IPS-15b (cell line): ENCODE measurements at regions not wholly inside any gene's neighbourhood (a gene's known extent, or its start where the extent isn't known, plus 50 kb on each side); places are given as distances from the start of the nearest gene placed in this dataset.

ENCODE experiments used
- H3K27me3 ChIP-seq: one replicate; pipeline ENCODE4 v1.6.1; 2013; ENCODE audit warnings: low read length; ENCODE audit not compliant: control insufficient read depth, insufficient read depth
- H3K36me3 ChIP-seq: one replicate; pipeline ENCODE4 v1.6.1; 2013; ENCODE audit warnings: low read length; ENCODE audit not compliant: control insufficient read depth, insufficient read depth
- H3K4me1 ChIP-seq: one replicate; pipeline ENCODE4 v1.6.1; 2013; ENCODE audit warnings: mild to moderate bottlenecking, low read length; ENCODE audit not compliant: control insufficient read depth, insufficient read depth
- H3K4me3 ChIP-seq: one replicate; pipeline ENCODE4 v1.5.1; 2013; ENCODE audit warnings: low read depth, low read length
- H3K9ac ChIP-seq: one replicate; pipeline ENCODE4 v1.6.1; 2013; ENCODE audit warnings: low read depth, mild to moderate bottlenecking, low read length
- H3K9me3 ChIP-seq: one replicate; pipeline ENCODE4 v1.6.1; 2013; ENCODE audit warnings: mild to moderate bottlenecking, low read length; ENCODE audit not compliant: control insufficient read depth, insufficient read depth

DNA sequence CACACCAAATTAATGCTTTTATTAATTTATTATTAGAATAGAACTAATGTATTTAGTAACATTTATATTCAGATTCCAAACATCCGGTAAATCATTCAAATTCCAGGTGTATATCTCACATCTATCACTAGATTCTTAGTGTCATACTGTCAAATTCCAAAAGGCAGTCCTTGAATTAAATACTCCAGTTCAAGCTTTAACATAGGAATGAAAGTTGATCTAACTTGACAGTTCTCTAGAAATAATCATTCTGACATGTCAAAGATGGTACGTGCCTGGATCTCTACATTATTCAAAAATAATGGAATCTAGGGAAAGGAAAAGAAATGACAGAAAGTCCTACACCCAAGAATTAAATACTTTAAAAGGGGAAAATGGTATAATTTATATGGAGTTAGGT is 1161.5 kb downstream of the PCDH9 start:
- H3K27me3 ChIP-seq: no peaks in the 10 kb centered on the region
- H3K4me3 ChIP-seq: no peak overlapping the region
- H3K4me1 ChIP-seq: no peaks in the 10 kb centered on the region
- H3K36me3 ChIP-seq: no peaks in the 10 kb centered on the region
- no peak overlapping the region for H3K9ac ChIP-seq
- H3K9me3 ChIP-seq: no peaks in the 10 kb centered on the region

GRCh38 chr13:66048888-66049287 is 1181.2 kb downstream of the PCDH9 start:
- H3K4me1 ChIP-seq: no peaks in the 10 kb centered on the region
- H3K36me3 ChIP-seq: no peaks in the 10 kb centered on the region
- no peaks in the 10 kb centered on the region for H3K9me3 ChIP-seq
- no peak overlapping the region for H3K9ac ChIP-seq
- H3K27me3 ChIP-seq: no peaks in the 10 kb centered on the region
- H3K4me3 ChIP-seq: no peak overlapping the region

- Histone ChIP-seq H3K9me3 (no peaks in the 10 kb centered on the region), H3K9ac (no peak overlapping the region), H3K36me3 (no peaks in the 10 kb centered on the region), H3K27me3 (no peaks in the 10 kb centered on the region), H3K4me3 (no peak overlapping the region), H3K4me1 (no peaks in the 10 kb centered on the region)
Measured at GRCh38 chr13:66040506-66040905, 1189.6 kb downstream of the PCDH9 start.

DNA sequence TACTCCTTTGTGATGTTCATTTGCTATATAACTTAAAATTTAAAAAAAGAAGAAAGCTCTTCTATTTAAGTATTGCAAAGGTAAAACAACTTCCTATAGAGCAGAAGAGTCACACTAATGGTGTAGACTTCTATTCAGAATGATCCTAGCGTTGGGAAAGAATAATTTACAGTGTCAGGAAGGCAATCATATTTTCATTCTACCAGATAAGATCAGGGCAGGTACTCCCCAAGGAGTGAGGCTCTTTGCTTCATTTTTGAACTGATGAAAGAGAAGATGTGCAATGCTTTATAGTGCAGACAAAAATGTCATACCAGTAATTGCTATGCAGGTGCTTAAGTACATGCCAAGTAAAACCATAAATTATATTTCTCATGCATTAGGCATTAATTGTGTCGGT is 1193.0 kb downstream of the PCDH9 start:
- no peaks in the 10 kb centered on the region for H3K36me3 ChIP-seq
- peaks cover 1% of the 10 kb centered on the region for H3K4me1 ChIP-seq
- no peak overlapping the region for H3K9ac ChIP-seq
- no peaks in the 10 kb centered on the region for H3K9me3 ChIP-seq
- no peak overlapping the region for H3K4me3 ChIP-seq
- H3K27me3 ChIP-seq: no peaks in the 10 kb centered on the region

GRCh38 chr13:66036636-66037035 is 1193.5 kb downstream of the PCDH9 start:
- H3K4me3 ChIP-seq: no peak overlapping the region
- H3K9ac ChIP-seq: no peak overlapping the region
- no peaks in the 10 kb centered on the region for H3K9me3 ChIP-seq
- no peaks in the 10 kb centered on the region for H3K36me3 ChIP-seq
- H3K4me1 ChIP-seq: peaks cover 3% of the 10 kb centered on the region
- no peaks in the 10 kb centered on the region for H3K27me3 ChIP-seq

GRCh38 chr13:66036024-66036614 is 1194.0 kb downstream of the PCDH9 start:
- H3K9ac ChIP-seq: no peak overlapping the region
- no peaks in the 10 kb centered on the region for H3K36me3 ChIP-seq
- H3K4me3 ChIP-seq: no peak overlapping the region
- no peaks in the 10 kb centered on the region for H3K9me3 ChIP-seq
- peaks cover 3% of the 10 kb centered on the region for H3K4me1 ChIP-seq
- H3K27me3 ChIP-seq: no peaks in the 10 kb centered on the region

DNA sequence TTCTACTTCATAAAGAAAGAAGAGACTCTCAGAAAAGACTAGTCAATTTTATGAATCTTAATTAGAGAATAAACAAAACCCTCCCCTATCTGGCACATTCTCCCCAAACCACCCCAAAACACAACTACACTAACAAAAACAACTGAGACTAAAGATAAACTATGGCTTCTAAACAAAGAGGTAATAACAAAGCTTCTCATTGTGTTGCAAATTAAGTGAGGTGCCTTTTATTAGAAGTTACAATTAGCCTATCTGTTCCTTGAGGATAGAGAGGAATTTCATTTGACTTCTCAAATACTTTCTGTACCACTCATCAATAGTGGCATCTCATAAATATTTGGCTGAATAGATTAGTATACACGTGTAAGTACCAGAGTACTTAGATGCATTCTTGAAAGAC is 1196.2 kb downstream of the PCDH9 start:
- no peak overlapping the region for H3K9ac ChIP-seq
- H3K4me1 ChIP-seq: peaks cover 3% of the 10 kb centered on the region
- H3K27me3 ChIP-seq: no peaks in the 10 kb centered on the region
- no peaks in the 10 kb centered on the region for H3K9me3 ChIP-seq
- no peak overlapping the region for H3K4me3 ChIP-seq
- no peaks in the 10 kb centered on the region for H3K36me3 ChIP-seq

- no peak overlapping the region for H3K4me3 ChIP-seq
- H3K9ac ChIP-seq: no peak overlapping the region
- H3K4me1 ChIP-seq: no peaks in the 10 kb centered on the region
- no peaks in the 10 kb centered on the region for H3K36me3 ChIP-seq
- no peaks in the 10 kb centered on the region for H3K9me3 ChIP-seq
- H3K27me3 ChIP-seq: no peaks in the 10 kb centered on the region
Measured at GRCh38 chr13:66021846-66022245, 1208.3 kb downstream of the PCDH9 start.

- Histone ChIP-seq H3K36me3 (no peaks in the 10 kb centered on the region), H3K9me3 (no peaks in the 10 kb centered on the region), H3K4me1 (no peaks in the 10 kb centered on the region), H3K9ac (no peak overlapping the region), H3K27me3 (no peaks in the 10 kb centered on the region), H3K4me3 (no peak overlapping the region)
Measured at GRCh38 chr13:66014771-66015170, 1215.4 kb downstream of the PCDH9 start.

GRCh38 chr13:66009241-66009640 is 1220.9 kb downstream of the PCDH9 start:
- H3K9ac ChIP-seq: no peak overlapping the region
- no peaks in the 10 kb centered on the region for H3K27me3 ChIP-seq
- H3K4me3 ChIP-seq: no peak overlapping the region
- H3K4me1 ChIP-seq: no peaks in the 10 kb centered on the region
- H3K9me3 ChIP-seq: no peaks in the 10 kb centered on the region
- no peaks in the 10 kb centered on the region for H3K36me3 ChIP-seq

GRCh38 chr13:66003558-66003957 is 1226.6 kb downstream of the PCDH9 start:
- Histone ChIP-seq H3K4me3 (no peak overlapping the region), H3K9me3 (no peaks in the 10 kb centered on the region), H3K27me3 (no peaks in the 10 kb centered on the region), H3K9ac (no peak overlapping the region), H3K4me1 (no peaks in the 10 kb centered on the region), H3K36me3 (no peaks in the 10 kb centered on the region)

DNA sequence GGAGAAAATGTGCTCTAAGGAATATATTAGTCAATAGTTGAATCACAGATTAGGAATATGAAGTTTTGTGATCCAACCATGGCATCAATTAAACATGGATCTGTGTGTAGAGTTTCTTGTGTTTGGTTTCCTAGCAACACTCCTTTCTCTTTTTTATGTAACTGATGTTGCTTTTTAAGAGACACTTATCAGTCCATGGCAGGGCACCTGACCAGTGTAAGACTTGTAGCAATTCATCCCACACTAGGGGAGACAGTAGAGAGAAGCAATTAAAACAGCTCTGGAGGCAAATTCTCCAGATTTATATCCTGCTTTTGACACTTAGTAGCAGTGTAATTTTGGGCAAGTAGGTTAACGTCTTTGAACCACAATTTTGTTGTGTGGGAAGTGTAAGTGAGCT is 1229.0 kb downstream of the PCDH9 start:
- no peaks in the 10 kb centered on the region for H3K9me3 ChIP-seq
- H3K36me3 ChIP-seq: no peaks in the 10 kb centered on the region
- H3K4me1 ChIP-seq: no peaks in the 10 kb centered on the region
- H3K4me3 ChIP-seq: no peak overlapping the region
- H3K27me3 ChIP-seq: no peaks in the 10 kb centered on the region
- H3K9ac ChIP-seq: no peak overlapping the region
